H9 (cell line): ENCODE measurements at regions not wholly inside any gene's neighbourhood (a gene's known extent, or its start where the extent isn't known, plus 50 kb on each side); places are given as distances from the start of the nearest gene placed in this dataset.

Experiments used
- DNase-seq: peaks from one replicate; pipeline ENCODE4 v3.0.0-alpha.2; 2017
- H2AFZ ChIP-seq: one replicate; pipeline ENCODE4 v1.6.1; 2013; ENCODE audit warnings: mild to moderate bottlenecking, low read length, control low read depth, moderate library complexity
- H2AK5ac ChIP-seq: 2 replicates; pipeline ENCODE4 v1.6.1; 2013; ENCODE audit warnings: low read length, control low read depth, mixed read lengths; ENCODE audit not compliant: insufficient read length
- H2BK120ac ChIP-seq: one replicate; pipeline ENCODE4 v1.6.1; 2013; ENCODE audit warnings: low read depth, mild to moderate bottlenecking, low read length, control low read depth, inconsistent platforms; ENCODE audit not compliant: poor library complexity, severe bottlenecking
- H2BK12ac ChIP-seq: 2 replicates; pipeline ENCODE4 v1.6.1; 2013; ENCODE audit warnings: low read length, control low read depth, mixed read lengths, low read depth; ENCODE audit not compliant: insufficient read length
- H2BK15ac ChIP-seq: 2 replicates; pipeline ENCODE4 v1.6.1; 2013; ENCODE audit warnings: low read depth, low read length, control low read depth
- H2BK20ac ChIP-seq: one replicate; pipeline ENCODE4 v1.6.1; 2013; ENCODE audit warnings: low read depth, mild to moderate bottlenecking, low read length, control low read depth, inconsistent platforms; ENCODE audit not compliant: poor library complexity, severe bottlenecking
- H2BK5ac ChIP-seq: 2 replicates; pipeline ENCODE4 v1.6.1; 2013; ENCODE audit warnings: low read length, control low read depth, mixed read lengths; ENCODE audit not compliant: insufficient read length
- H3K14ac ChIP-seq: 2 replicates; pipeline ENCODE4 v1.6.1; 2013; ENCODE audit warnings: low read length, control low read depth; ENCODE audit not compliant: insufficient read depth
- H3K18ac ChIP-seq: 2 replicates; pipeline ENCODE4 v1.6.1; 2013; ENCODE audit warnings: low read depth, mild to moderate bottlenecking, mixed read lengths, low read length, control low read depth; ENCODE audit not compliant: insufficient read length
- H3K23ac ChIP-seq: 2 replicates; pipeline ENCODE4 v1.6.1; 2013; ENCODE audit warnings: low read length, control low read depth, mixed read lengths, low read depth; ENCODE audit not compliant: insufficient read length
- H3K23me2 ChIP-seq: 2 replicates; pipeline ENCODE4 v1.6.1; 2013; ENCODE audit warnings: low read depth, mild to moderate bottlenecking, mixed read lengths, low read length, control low read depth; ENCODE audit not compliant: insufficient read length, poor library complexity, severe bottlenecking
- H3K27ac ChIP-seq: 2 replicates; pipeline ENCODE4 v1.5.1; 2013; ENCODE audit warnings: low read length, control low read depth, mixed read lengths, low read depth; ENCODE audit not compliant: insufficient read length
- H3K27me3 ChIP-seq: 2 replicates; pipeline ENCODE4 v1.6.1; 2013; ENCODE audit warnings: low read length, control low read depth, inconsistent platforms; ENCODE audit not compliant: insufficient read depth
- H3K4ac ChIP-seq: 2 replicates; pipeline ENCODE4 v1.6.1; 2013; ENCODE audit warnings: low read depth, mild to moderate bottlenecking, control low read depth, inconsistent platforms, low read length, moderate library complexity
- H3K4me1 ChIP-seq: 2 replicates; pipeline ENCODE4 v1.6.1; 2013; ENCODE audit warnings: low read length, control low read depth, inconsistent platforms; ENCODE audit not compliant: insufficient read depth
- H3K4me2 ChIP-seq: 2 replicates; pipeline ENCODE4 v1.6.1; 2013; ENCODE audit warnings: low read length, control low read depth, mixed read lengths; ENCODE audit not compliant: insufficient read length, insufficient read depth
- H3K56ac ChIP-seq: 2 replicates; pipeline ENCODE4 v1.6.1; 2013; ENCODE audit warnings: low read depth, mild to moderate bottlenecking, mixed read lengths, low read length, control low read depth; ENCODE audit not compliant: insufficient read length
- H3K79me1 ChIP-seq: 2 replicates; pipeline ENCODE4 v1.6.1; 2013; ENCODE audit warnings: low read depth, mild to moderate bottlenecking, moderate library complexity, low read length, control low read depth, inconsistent platforms; ENCODE audit not compliant: insufficient read depth, poor library complexity, severe bottlenecking
- H3K79me2 ChIP-seq: 2 replicates; pipeline ENCODE4 v1.6.1; 2013; ENCODE audit warnings: low read length, control low read depth, inconsistent platforms; ENCODE audit not compliant: insufficient read depth
- H3K9ac ChIP-seq: 2 replicates; pipeline ENCODE4 v1.6.1; 2013; ENCODE audit warnings: low read length, control low read depth, mixed read lengths; ENCODE audit not compliant: insufficient read length; ENCODE audit errors: extremely low read depth
- H3K9me3 ChIP-seq: one replicate; pipeline ENCODE4 v1.6.1; 2013; ENCODE audit warnings: low read depth, low read length, inconsistent platforms; ENCODE audit not compliant: control insufficient read depth
- H3T11ph ChIP-seq: one replicate; pipeline ENCODE4 v1.6.1; 2013; ENCODE audit warnings: mild to moderate bottlenecking, low read length, control low read depth, inconsistent platforms
- H4K20me1 ChIP-seq: one replicate; pipeline ENCODE4 v1.6.1; 2013; ENCODE audit not compliant: control insufficient read depth, insufficient read length, insufficient read depth
- H4K5ac ChIP-seq: 2 replicates; pipeline ENCODE4 v1.6.1; 2013; ENCODE audit warnings: low read depth, mild to moderate bottlenecking, mixed read lengths, low read length, control low read depth; ENCODE audit not compliant: insufficient read length
- H4K8ac ChIP-seq: replicated peaks from 2 replicates; pipeline ENCODE4 v1.6.1; 2013; ENCODE audit warnings: low read length, control low read depth, mixed read lengths, low read depth; ENCODE audit not compliant: insufficient read length
- H4K91ac ChIP-seq: 2 replicates; pipeline ENCODE4 v1.6.1; 2013; ENCODE audit warnings: low read depth, mild to moderate bottlenecking, moderate library complexity, mixed read lengths, low read length, control low read depth; ENCODE audit not compliant: insufficient read length
- H3K27ac Mint-ChIP-seq, 3 experiments: 2 replicates in 2 of 3; 3 replicates in 1 of 3; pipeline ENCODE4 v1.8.0; 2020 to 2021; ENCODE audit warnings: mixed read lengths in 3 of 3, mild to moderate bottlenecking in 1 of 3, moderate library complexity in 1 of 3
- H3K27me3 Mint-ChIP-seq: 2 replicates; pipeline ENCODE4 v1.8.0; 2021; ENCODE audit warnings: low read depth, mild to moderate bottlenecking, moderate library complexity, mixed read lengths
- H3K36me3 Mint-ChIP-seq, 3 experiments: 2 replicates in 2 of 3; 3 replicates in 1 of 3; pipeline ENCODE4 v1.8.0; 2020 to 2021; ENCODE audit warnings: low read depth in 3 of 3, mixed read lengths in 3 of 3; ENCODE audit not compliant: insufficient read depth in 1 of 3
- H3K4me1 Mint-ChIP-seq, 2 experiments: 2 replicates each; pipeline ENCODE4 v1.8.0; 2020; ENCODE audit warnings: mixed read lengths in 2 of 2
- H3K4me3 Mint-ChIP-seq, 2 experiments: 2 replicates in 1 of 2; 3 replicates in 1 of 2; pipeline ENCODE4 v1.8.0; 2020 to 2021; ENCODE audit warnings: mild to moderate bottlenecking in 2 of 2, mixed read lengths in 2 of 2, moderate library complexity in 1 of 2
- H3K9me3 Mint-ChIP-seq, 2 experiments: 2 replicates in 1 of 2; 3 replicates in 1 of 2; pipeline ENCODE4 v1.8.0; 2020; ENCODE audit warnings: mild to moderate bottlenecking in 2 of 2, mixed read lengths in 2 of 2, moderate library complexity in 1 of 2
- WGBS: extraction: QIAGEN DNeasy Blood & Tissue Kit; methylation state at CpG from one replicate; pipeline ENCODE4 v1.1.7; 2013; ENCODE audit warnings: missing lambda C conversion rate, low lambda C conversion rate, mixed read lengths; ENCODE audit not compliant: insufficient read length; ENCODE audit errors: extremely low coverage; 5-methylcytosine and 5-hydroxymethylcytosine counted together
- TF ChIP-seq, protein P1 (sequence below): fragments of 200-600 bp; sonication (generic); conservative IDR thresholded peaks from 3 replicates; pipeline ENCODE4 v1.8.0; 2021; ENCODE audit warnings: antibody characterized with exemption, mild to moderate bottlenecking

DNA sequence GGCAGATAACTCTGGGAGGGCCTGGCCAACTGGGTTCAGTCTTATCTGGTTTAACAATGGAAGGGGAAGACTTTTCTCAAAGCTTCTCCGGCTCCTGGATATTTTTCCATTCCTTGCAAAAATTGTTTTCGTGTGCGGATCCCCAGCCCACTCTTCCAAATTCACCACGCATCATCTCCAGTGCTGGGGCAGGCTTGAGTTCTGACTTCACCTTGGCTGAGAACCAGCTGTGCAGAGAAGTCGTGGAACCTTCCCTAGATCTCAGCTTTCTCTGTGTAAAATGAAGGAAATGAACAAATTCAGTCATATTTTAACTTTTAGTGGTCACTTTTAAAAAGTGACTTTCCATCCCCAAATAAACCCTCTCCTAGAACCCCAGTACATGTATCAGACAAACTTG is 297.0 kb downstream of the TCF7L2 start:
- Histone ChIP-seq H3T11ph (no peak overlapping the region), H3K14ac (no peak overlapping the region), H2AFZ (no peak overlapping the region), H3K9ac (no peak overlapping the region), H3K4ac (no peak overlapping the region), H3K23ac (no peak overlapping the region), H3K56ac (no peak overlapping the region), H2BK120ac (no peak overlapping the region), H2BK15ac (no peak overlapping the region), H3K79me1 (no peaks in the 10 kb centered on the region), H3K4me1 (no peaks in the 10 kb centered on the region), H3K23me2 (no peaks in the 10 kb centered on the region), H2BK20ac (no peak overlapping the region), H3K27me3 (no peaks in the 10 kb centered on the region), H4K8ac (no peak overlapping the region), H3K4me2 (no peak overlapping the region), H3K18ac (no peak overlapping the region), H2BK12ac (no peak overlapping the region), H4K20me1 (no peaks in the 10 kb centered on the region), H4K91ac (no peak overlapping the region), H3K9me3 (no peaks in the 10 kb centered on the region), H2BK5ac (no peak overlapping the region), H3K79me2 (no peaks in the 10 kb centered on the region), H4K5ac (no peak overlapping the region), H3K27ac (no peak overlapping the region), H2AK5ac (no peak overlapping the region)
- peaks cover 5% of the 10 kb centered on the region for H3K27me3 Mint-ChIP-seq
- H3K36me3 Mint-ChIP-seq: no peaks in the 10 kb centered on the region
- TF ChIP-seq, protein P1, sequence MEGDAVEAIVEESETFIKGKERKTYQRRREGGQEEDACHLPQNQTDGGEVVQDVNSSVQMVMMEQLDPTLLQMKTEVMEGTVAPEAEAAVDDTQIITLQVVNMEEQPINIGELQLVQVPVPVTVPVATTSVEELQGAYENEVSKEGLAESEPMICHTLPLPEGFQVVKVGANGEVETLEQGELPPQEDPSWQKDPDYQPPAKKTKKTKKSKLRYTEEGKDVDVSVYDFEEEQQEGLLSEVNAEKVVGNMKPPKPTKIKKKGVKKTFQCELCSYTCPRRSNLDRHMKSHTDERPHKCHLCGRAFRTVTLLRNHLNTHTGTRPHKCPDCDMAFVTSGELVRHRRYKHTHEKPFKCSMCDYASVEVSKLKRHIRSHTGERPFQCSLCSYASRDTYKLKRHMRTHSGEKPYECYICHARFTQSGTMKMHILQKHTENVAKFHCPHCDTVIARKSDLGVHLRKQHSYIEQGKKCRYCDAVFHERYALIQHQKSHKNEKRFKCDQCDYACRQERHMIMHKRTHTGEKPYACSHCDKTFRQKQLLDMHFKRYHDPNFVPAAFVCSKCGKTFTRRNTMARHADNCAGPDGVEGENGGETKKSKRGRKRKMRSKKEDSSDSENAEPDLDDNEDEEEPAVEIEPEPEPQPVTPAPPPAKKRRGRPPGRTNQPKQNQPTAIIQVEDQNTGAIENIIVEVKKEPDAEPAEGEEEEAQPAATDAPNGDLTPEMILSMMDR: no peak
- H3K27ac Mint-ChIP-seq: no peak overlapping the region
- no CpG with 5 or more reads among the region's 5 CpGs for WGBS
- no peaks in the 10 kb centered on the region for H3K9me3 Mint-ChIP-seq
- H3K4me1 Mint-ChIP-seq: peaks cover 3 to 6% of the 10 kb centered on the region in 2 experiments; a peak in 1 of 4 replicates
- no peak for DNase-seq
- H3K4me3 Mint-ChIP-seq: no peak overlapping the region
